ENCODE measurements at regions not wholly inside any gene's neighbourhood (a gene's known extent, or its start where the extent isn't known, plus 50 kb on each side); places are given as distances from the start of the nearest gene placed in this dataset.

- no peak for TF ChIP-seq BCL3 (CRISPR knock-in tag; IDR thresholded peaks at IDR 0.05)
Measured at GRCh38 chr10:57096044-57096443, 735.0 kb upstream of the ZWINT start (continued).

GRCh38 chr10:57094965-57095364 is 733.9 kb upstream of the ZWINT start:
- in situ Hi-C loops (cut with HindIII; ENCODE audit: extremely low pct_ligation_motif_present, low pct_unique_long_range_greater_than_20kb) (no loop called here), intact Hi-C loops (cut with micrococcal nuclease; ENCODE audit: unreplicated experiment) (no loop called here)
- DNase-seq (ENCODE audit: low spot score), result no peak
- Histone ChIP-seq H3K4me2 (ENCODE audit: low read depth, low read length) (no peak overlapping the region), H3K79me2 (ENCODE audit: insufficient read depth, low read length) (no peaks in the 10 kb centered on the region), H3K27me3 (ENCODE audit: control insufficient read depth in 1 of 2, insufficient read depth in 2 of 2, low read length in 2 of 2) (no peaks in the 10 kb centered on the region), H2AFZ (ENCODE audit: low read length) (no peak overlapping the region), H4K20me1 (ENCODE audit: insufficient read depth, low read length) (no peaks in the 10 kb centered on the region), H3K4me1 (ENCODE audit: insufficient read depth, low read length) (no peaks in the 10 kb centered on the region), H3K9me3 (ENCODE audit: low read length) (no peaks in the 10 kb centered on the region), H3K27ac (ENCODE audit: extremely low read length, insufficient read depth, low read length) (no peak overlapping the region), H3K4me3 (replicated peaks in 1 of 3; ENCODE audit: insufficient read depth in 1 of 3, low read depth in 2 of 3, low read length in 3 of 3) (no peak overlapping the region), H3K9ac (ENCODE audit: insufficient read depth, low read depth, low read length) (no peak overlapping the region), H3K36me3 (replicated peaks in 1 of 2; ENCODE audit: control insufficient read depth in 1 of 2, insufficient read depth in 2 of 2, low read length in 2 of 2) (no peaks in the 10 kb centered on the region)
- TF ChIP-seq TBX3 (IDR thresholded peaks at IDR 0.05; ENCODE audit: borderline replicate concordance) (no peak), THYN1 (CRISPR knock-in tag; IDR thresholded peaks at IDR 0.05; ENCODE audit: borderline replicate concordance, low read depth) (no peak), SSRP1 (CRISPR knock-in tag; IDR thresholded peaks at IDR 0.05) (no peak), ZNF256 (CRISPR knock-in tag; conservative IDR thresholded peaks at IDR 0.05) (no peak), ZNF451 (CRISPR knock-in tag; IDR thresholded peaks at IDR 0.05) (no peak), RELA (CRISPR knock-in tag; IDR thresholded peaks at IDR 0.05) (no peak), ZHX2 (IDR thresholded peaks at IDR 0.05; ENCODE audit: low read depth) (no peak), ZHX2 (CRISPR knock-in tag; IDR thresholded peaks at IDR 0.05; ENCODE audit: borderline replicate concordance) (no peak), ZNF558 (CRISPR knock-in tag; IDR thresholded peaks at IDR 0.05; ENCODE audit: borderline replicate concordance) (no peak), LCORL (IDR thresholded peaks at IDR 0.05) (no peak), LCORL (CRISPR knock-in tag; IDR thresholded peaks at IDR 0.05) (no peak), ZNF770 (CRISPR knock-in tag; IDR thresholded peaks at IDR 0.05) (no peak), HOXA5 (CRISPR knock-in tag; IDR thresholded peaks at IDR 0.05) (no peak), MIXL1 (CRISPR knock-in tag; IDR thresholded peaks at IDR 0.05) (no peak), GPN1 (CRISPR knock-in tag; IDR thresholded peaks at IDR 0.05; ENCODE audit: borderline replicate concordance) (no peak), SIN3B (IDR thresholded peaks at IDR 0.05; ENCODE audit: low read length) (no peak)
- ATAC-seq, result no peak
- POLR2A ChIA-PET, result no interaction called here
- FAIRE-seq, result no peak
- WGBS (ENCODE audit: low lambda C conversion rate), result 40% methylated on average over 1 of the region's 7 CpGs
- BruUV-seq (replicated peaks), result no TSS peak
- CTCF ChIA-PET (ENCODE audit: low intra/inter-chr PET ratio, low total read pairs), result no interaction called here

All from HepG2 (cell line).